Large intestine (tissue), 3 donors: ENCODE measurements at regions not wholly inside any gene's neighbourhood (a gene's known extent, or its start where the extent isn't known, plus 50 kb on each side); places are given as distances from the start of the nearest gene placed in this dataset.

Experiments used
- DNase-seq, 2 donors: peaks; one replicate each; pipeline versions ENCODE4 v3.0.0 to v3.0.0-alpha.2; 2013
- H3K27ac ChIP-seq: one replicate; pipeline ENCODE4 v1.5.1; 2013; ENCODE audit warnings: low read length
- H3K27me3 ChIP-seq: 2 replicates; pipeline ENCODE4 v1.6.1; 2013; ENCODE audit warnings: low read length; ENCODE audit not compliant: control insufficient read depth, insufficient read depth
- H3K36me3 ChIP-seq: 2 replicates; pipeline ENCODE4 v1.6.1; 2013; ENCODE audit warnings: low read length; ENCODE audit not compliant: control insufficient read depth, insufficient read depth
- H3K4me1 ChIP-seq: one replicate; pipeline ENCODE4 v1.6.1; 2013; ENCODE audit warnings: low read length; ENCODE audit not compliant: control insufficient read depth, insufficient read depth
- H3K4me3 ChIP-seq: one replicate; pipeline ENCODE4 v1.5.1; 2013; ENCODE audit warnings: low read length
- H3K9me3 ChIP-seq: one replicate; pipeline ENCODE4 v1.6.1; 2013; ENCODE audit warnings: mild to moderate bottlenecking, low read depth, low read length, moderate library complexity; ENCODE audit not compliant: control insufficient read depth
- WGBS: methylation state at CpG from one replicate; pipeline ENCODE4 v1.1.5; 2013; ENCODE audit warnings: low lambda C conversion rate; ENCODE audit not compliant: insufficient coverage; 5-methylcytosine and 5-hydroxymethylcytosine counted together

- DNase-seq: no peak
- Histone ChIP-seq H3K36me3 (no peaks in the 10 kb centered on the region), H3K4me1 (no peaks in the 10 kb centered on the region), H3K9me3 (no peaks in the 10 kb centered on the region), H3K4me3 (no peak overlapping the region), H3K27ac (no peak overlapping the region), H3K27me3 (no peaks in the 10 kb centered on the region)
- no CpG with 5 or more reads among the region's 2 CpGs for WGBS
These were observed 498.5 kb downstream of the CDY2B start for GRCh38 chrY:17381431-17382070.

GRCh38 chrY:17378326-17378725, 501.7 kb downstream of the CDY2B start:
- Histone ChIP-seq H3K9me3 (no peaks in the 10 kb centered on the region), H3K27ac (no peak overlapping the region), H3K36me3 (no peaks in the 10 kb centered on the region), H3K27me3 (no peaks in the 10 kb centered on the region), H3K4me3 (no peak overlapping the region), H3K4me1 (no peaks in the 10 kb centered on the region)
- WGBS: no CpG with 5 or more reads among the region's 1 CpG
- DNase-seq: peak in 1 of 2 donors; percentile 1

- Histone ChIP-seq H3K4me3 (no peak overlapping the region), H3K4me1 (no peaks in the 10 kb centered on the region), H3K27me3 (no peaks in the 10 kb centered on the region), H3K27ac (no peak overlapping the region), H3K9me3 (no peaks in the 10 kb centered on the region), H3K36me3 (no peaks in the 10 kb centered on the region)
- DNase-seq: no peak
These were observed 511.6 kb downstream of the CDY2B start for GRCh38 chrY:17368413-17368812.

- Histone ChIP-seq H3K36me3 (no peaks in the 10 kb centered on the region), H3K9me3 (no peaks in the 10 kb centered on the region), H3K4me3 (no peak overlapping the region), H3K4me1 (no peaks in the 10 kb centered on the region), H3K27ac (no peak overlapping the region), H3K27me3 (no peaks in the 10 kb centered on the region)
- DNase-seq: no peak
These were observed 513.6 kb downstream of the CDY2B start for GRCh38 chrY:17366400-17366799.

- no peak overlapping the region for H3K27ac ChIP-seq
- no peaks in the 10 kb centered on the region for H3K9me3 ChIP-seq
- no peaks in the 10 kb centered on the region for H3K27me3 ChIP-seq
- DNase-seq: no peak
- H3K4me3 ChIP-seq: no peak overlapping the region
- H3K4me1 ChIP-seq: no peaks in the 10 kb centered on the region
- no CpG with 5 or more reads among the region's 4 CpGs for WGBS
- H3K36me3 ChIP-seq: no peaks in the 10 kb centered on the region
These were observed 541.0 kb downstream of the CDY2B start for GRCh38 chrY:17339028-17339427.

GRCh38 chrY:17330733-17331132, 549.3 kb downstream of the CDY2B start:
- H3K4me1 ChIP-seq: no peaks in the 10 kb centered on the region
- H3K27me3 ChIP-seq: no peaks in the 10 kb centered on the region
- H3K9me3 ChIP-seq: peaks cover 3% of the 10 kb centered on the region
- H3K4me3 ChIP-seq: no peak overlapping the region
- no peak for DNase-seq
- no peak overlapping the region for H3K27ac ChIP-seq
- no peaks in the 10 kb centered on the region for H3K36me3 ChIP-seq

- no peak overlapping the region for H3K4me3 ChIP-seq
- H3K9me3 ChIP-seq: peaks cover 2% of the 10 kb centered on the region
- no peaks in the 10 kb centered on the region for H3K27me3 ChIP-seq
- H3K4me1 ChIP-seq: no peaks in the 10 kb centered on the region
- no peaks in the 10 kb centered on the region for H3K36me3 ChIP-seq
- no peak overlapping the region for H3K27ac ChIP-seq
- no peak for DNase-seq
- WGBS: 83% methylated on average over 1 of the region's 1 CpG
These were observed 560.1 kb downstream of the CDY2B start for GRCh38 chrY:17319916-17320315.

- H3K27ac ChIP-seq: no peak overlapping the region
- no peak overlapping the region for H3K4me3 ChIP-seq
- H3K27me3 ChIP-seq: no peaks in the 10 kb centered on the region
- H3K4me1 ChIP-seq: no peaks in the 10 kb centered on the region
- no CpG with 5 or more reads among the region's 2 CpGs for WGBS
- no peak for DNase-seq
- no peaks in the 10 kb centered on the region for H3K9me3 ChIP-seq
- no peaks in the 10 kb centered on the region for H3K36me3 ChIP-seq
These were observed 561.4 kb downstream of the CDY2B start for GRCh38 chrY:17318631-17319030.

GRCh38 chrY:17277056-17277455, 603.0 kb downstream of the CDY2B start:
- no peaks in the 10 kb centered on the region for H3K9me3 ChIP-seq
- H3K27ac ChIP-seq: no peak overlapping the region
- no peak overlapping the region for H3K4me3 ChIP-seq
- no peaks in the 10 kb centered on the region for H3K27me3 ChIP-seq
- no peaks in the 10 kb centered on the region for H3K36me3 ChIP-seq
- DNase-seq: no peak
- H3K4me1 ChIP-seq: no peaks in the 10 kb centered on the region

- Histone ChIP-seq H3K27me3 (no peaks in the 10 kb centered on the region), H3K4me3 (no peak overlapping the region), H3K4me1 (no peaks in the 10 kb centered on the region), H3K36me3 (no peaks in the 10 kb centered on the region), H3K9me3 (no peaks in the 10 kb centered on the region), H3K27ac (no peak overlapping the region)
- no peak for DNase-seq
These were observed 620.5 kb downstream of the CDY2B start for GRCh38 chrY:17259497-17259896.

- WGBS: no CpG with 5 or more reads among the region's 2 CpGs
- H3K36me3 ChIP-seq: no peaks in the 10 kb centered on the region
- H3K4me3 ChIP-seq: no peak overlapping the region
- no peaks in the 10 kb centered on the region for H3K27me3 ChIP-seq
- H3K9me3 ChIP-seq: no peaks in the 10 kb centered on the region
- no peak overlapping the region for H3K27ac ChIP-seq
- no peaks in the 10 kb centered on the region for H3K4me1 ChIP-seq
- no peak for DNase-seq
These were observed 641.6 kb downstream of the CDY2B start for GRCh38 chrY:17238406-17238805.
